ENCODE measurements at regions not wholly inside any gene's neighbourhood (a gene's known extent, or its start where the extent isn't known, plus 50 kb on each side); places are given as distances from the start of the nearest gene placed in this dataset.

GRCh38 chr7:18189500-18190126 is 162.0 kb upstream of the PRPS1L1 start:
- TF ChIP-seq YY1 (IDR thresholded peaks at IDR 0.05; ENCODE audit: low read depth) (no peak), TEAD4 (IDR thresholded peaks at IDR 0.05) (no peak), EGR1 (IDR thresholded peaks at IDR 0.05) (no peak), CREB1 (IDR thresholded peaks at IDR 0.05; ENCODE audit: low read depth) (no peak), TCF12 (IDR thresholded peaks at IDR 0.05; ENCODE audit: low read depth) (no peak), CEBPB (IDR thresholded peaks at IDR 0.05) (no peak), MAX (IDR thresholded peaks at IDR 0.05) (no peak), EP300 (IDR thresholded peaks at IDR 0.05; ENCODE audit: borderline replicate concordance) (no peak), RAD21 (IDR thresholded peaks at IDR 0.05; ENCODE audit: low read depth) (no peak), NFIC (IDR thresholded peaks at IDR 0.05) (no peak), USF1 (IDR thresholded peaks at IDR 0.05) (no peak), ZBTB7A (IDR thresholded peaks at IDR 0.05; ENCODE audit: low read depth) (no peak), REST (IDR thresholded peaks at IDR 0.05; ENCODE audit: low read depth) (no peak), TAF1 (IDR thresholded peaks at IDR 0.05; ENCODE audit: low read depth) (no peak), FOXM1 (IDR thresholded peaks at IDR 0.05; ENCODE audit: borderline replicate concordance, low read depth) (no peak)

GRCh38 chr7:18191341-18191740 is 163.7 kb upstream of the PRPS1L1 start:
- TF ChIP-seq EGR1 (IDR thresholded peaks at IDR 0.05), result no peak
- no peak for TF ChIP-seq ZBTB7A (IDR thresholded peaks at IDR 0.05; ENCODE audit: low read depth)
- no peak for TF ChIP-seq TEAD4 (IDR thresholded peaks at IDR 0.05)
- TF ChIP-seq NFIC (IDR thresholded peaks at IDR 0.05), result no peak
- no peak for TF ChIP-seq TCF12 (IDR thresholded peaks at IDR 0.05; ENCODE audit: low read depth)
- TF ChIP-seq USF1 (IDR thresholded peaks at IDR 0.05), result no peak
- TF ChIP-seq CEBPB (IDR thresholded peaks at IDR 0.05), result no peak
- no peak for TF ChIP-seq CREB1 (IDR thresholded peaks at IDR 0.05; ENCODE audit: low read depth)
- TF ChIP-seq RAD21 (IDR thresholded peaks at IDR 0.05; ENCODE audit: low read depth), result no peak
- TF ChIP-seq MAX (IDR thresholded peaks at IDR 0.05), result no peak
- no peak for TF ChIP-seq FOXM1 (IDR thresholded peaks at IDR 0.05; ENCODE audit: borderline replicate concordance, low read depth)
- no peak for TF ChIP-seq REST (IDR thresholded peaks at IDR 0.05; ENCODE audit: low read depth)
- no peak for TF ChIP-seq TAF1 (IDR thresholded peaks at IDR 0.05; ENCODE audit: low read depth)
- TF ChIP-seq YY1 (IDR thresholded peaks at IDR 0.05; ENCODE audit: low read depth), result no peak
- TF ChIP-seq EP300 (IDR thresholded peaks at IDR 0.05; ENCODE audit: borderline replicate concordance), result no peak

GRCh38 chr7:18191862-18192625 is 164.4 kb upstream of the PRPS1L1 start:
- no peak for TF ChIP-seq USF1 (IDR thresholded peaks at IDR 0.05)

GRCh38 chr7:18194616-18195015 is 167.0 kb upstream of the PRPS1L1 start:
- no peak for TF ChIP-seq REST (IDR thresholded peaks at IDR 0.05; ENCODE audit: low read depth)
- TF ChIP-seq TAF1 (IDR thresholded peaks at IDR 0.05; ENCODE audit: low read depth), result no peak
- no peak for TF ChIP-seq CREB1 (IDR thresholded peaks at IDR 0.05; ENCODE audit: low read depth)
- TF ChIP-seq TEAD4 (IDR thresholded peaks at IDR 0.05), result no peak
- no peak for TF ChIP-seq RAD21 (IDR thresholded peaks at IDR 0.05; ENCODE audit: low read depth)
- TF ChIP-seq ZBTB7A (IDR thresholded peaks at IDR 0.05; ENCODE audit: low read depth), result no peak

Data from Ishikawa (cell line).